ENCODE measurements at regions not wholly inside any gene's neighbourhood (a gene's known extent, or its start where the extent isn't known, plus 50 kb on each side); places are given as distances from the start of the nearest gene placed in this dataset.
"Not testable (repeated sequence)": the region's sequence is repeated elsewhere in the genome, so short reads cannot be mapped to it uniquely, and the experiment has no call there.

DNA sequence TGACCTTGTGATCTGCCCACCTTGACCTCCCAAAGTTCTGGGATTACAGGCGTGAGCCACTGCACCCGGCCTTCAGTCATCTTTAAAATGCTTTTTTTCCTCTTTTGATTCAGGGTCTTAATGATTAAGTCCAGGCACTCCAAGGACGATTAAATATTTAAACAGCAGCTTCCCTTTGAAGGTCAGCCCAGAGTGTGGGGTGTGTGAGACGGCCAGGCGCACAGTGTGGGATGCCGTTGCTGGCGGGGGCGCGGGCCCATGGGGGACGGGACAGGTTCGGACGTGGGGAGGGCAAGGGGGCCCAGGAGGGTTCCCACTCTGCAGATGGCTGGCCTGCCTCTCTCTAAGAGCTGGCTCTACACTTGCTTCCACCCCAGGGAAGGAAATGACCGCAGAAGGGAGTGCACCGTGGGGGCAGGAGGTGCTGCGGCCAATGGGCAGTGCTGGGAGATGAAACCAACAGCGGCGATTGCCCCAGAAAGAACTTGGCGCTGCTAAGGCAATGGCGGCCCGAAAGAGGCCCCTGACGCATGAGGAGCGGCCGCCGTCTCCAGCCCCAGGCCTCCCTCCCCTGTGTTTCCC, 4445.7 kb upstream of the TPTE start:
- not testable (repeated sequence) for H3K9me3 ChIP-seq (ENCODE audit: control insufficient read depth in 2 of 2, insufficient read depth in 1 of 2, low read length in 1 of 2); H3K4me3 ChIP-seq (ENCODE audit: low read length in 2 of 2); H3K27me3 ChIP-seq (ENCODE audit: control insufficient read depth in 2 of 2, insufficient read depth in 1 of 2, low read length in 1 of 2); H3K27ac ChIP-seq (ENCODE audit: low read depth in 1 of 2, low read length in 1 of 2); H3K4me1 ChIP-seq (ENCODE audit: control insufficient read depth in 2 of 2, insufficient read depth in 2 of 2, low read length in 2 of 2); H3K36me3 ChIP-seq (ENCODE audit: control insufficient read depth in 2 of 2, insufficient read depth in 2 of 2, low read length in 1 of 2); DNase-seq (ENCODE audit: low read depth in 6 of 9, low spot score in 9 of 9)
- no CpG with 5 or more reads among the region's 24 CpGs for WGBS

GRCh38 chr21:6077358-6077757, 4444.0 kb upstream of the TPTE start:
- not testable (repeated sequence) for H3K27ac ChIP-seq (ENCODE audit: low read depth in 1 of 2, low read length in 1 of 2); H3K27me3 ChIP-seq (ENCODE audit: control insufficient read depth in 2 of 2, insufficient read depth in 1 of 2, low read length in 1 of 2); H3K9me3 ChIP-seq (ENCODE audit: control insufficient read depth in 2 of 2, insufficient read depth in 1 of 2, low read length in 1 of 2); DNase-seq (ENCODE audit: low read depth in 6 of 9, low spot score in 9 of 9); H3K4me1 ChIP-seq (ENCODE audit: control insufficient read depth in 2 of 2, insufficient read depth in 2 of 2, low read length in 2 of 2); H3K36me3 ChIP-seq (ENCODE audit: control insufficient read depth in 2 of 2, insufficient read depth in 2 of 2, low read length in 1 of 2); H3K4me3 ChIP-seq (ENCODE audit: low read length in 2 of 2)
- no CpG with 5 or more reads among the region's 12 CpGs for WGBS

DNA sequence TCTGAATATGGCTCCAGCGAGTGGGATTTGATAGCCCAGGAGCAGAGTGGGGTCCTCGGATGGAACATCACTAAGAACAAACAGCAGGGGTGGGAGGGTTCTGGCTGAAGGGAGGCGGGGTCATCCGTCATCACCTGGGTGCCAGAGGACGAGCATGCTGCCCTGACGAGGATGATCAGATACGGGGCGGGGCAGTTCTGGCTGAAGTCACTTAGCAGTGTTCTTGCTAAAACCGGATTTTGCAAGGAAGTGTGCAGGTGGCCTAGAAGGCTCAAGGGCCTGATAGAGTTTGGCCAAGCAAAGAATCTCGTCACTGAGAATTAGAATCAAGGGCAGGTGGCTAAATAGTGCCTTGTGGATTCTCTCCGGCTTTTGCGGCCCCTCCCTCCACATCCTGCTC, 4442.5 kb upstream of the TPTE start:
- not testable (repeated sequence) for H3K27me3 ChIP-seq (ENCODE audit: control insufficient read depth in 2 of 2, insufficient read depth in 1 of 2, low read length in 1 of 2); DNase-seq (ENCODE audit: low read depth in 6 of 9, low spot score in 9 of 9); H3K27ac ChIP-seq (ENCODE audit: low read depth in 1 of 2, low read length in 1 of 2); H3K9me3 ChIP-seq (ENCODE audit: control insufficient read depth in 2 of 2, insufficient read depth in 1 of 2, low read length in 1 of 2); H3K4me1 ChIP-seq (ENCODE audit: control insufficient read depth in 2 of 2, insufficient read depth in 2 of 2, low read length in 2 of 2); H3K36me3 ChIP-seq (ENCODE audit: control insufficient read depth in 2 of 2, insufficient read depth in 2 of 2, low read length in 1 of 2); H3K4me3 ChIP-seq (ENCODE audit: low read length in 2 of 2)
- WGBS = no CpG with 5 or more reads among the region's 12 CpGs

GRCh38 chr21:6080941-6081655, 4440.3 kb upstream of the TPTE start:
- H3K36me3 ChIP-seq (ENCODE audit: control insufficient read depth in 2 of 2, insufficient read depth in 2 of 2, low read length in 1 of 2); H3K27ac ChIP-seq (ENCODE audit: low read depth in 1 of 2, low read length in 1 of 2); H3K4me3 ChIP-seq (ENCODE audit: low read length in 2 of 2); DNase-seq (ENCODE audit: low read depth in 6 of 9, low spot score in 9 of 9); H3K4me1 ChIP-seq (ENCODE audit: control insufficient read depth in 2 of 2, insufficient read depth in 2 of 2, low read length in 2 of 2); H3K27me3 ChIP-seq (ENCODE audit: control insufficient read depth in 2 of 2, insufficient read depth in 1 of 2, low read length in 1 of 2); H3K9me3 ChIP-seq (ENCODE audit: control insufficient read depth in 2 of 2, insufficient read depth in 1 of 2, low read length in 1 of 2): not testable (repeated sequence)
- no CpG with 5 or more reads among the region's 34 CpGs for WGBS

GRCh38 chr21:6082166-6082565, 4439.2 kb upstream of the TPTE start:
- not testable (repeated sequence) for H3K4me1 ChIP-seq (ENCODE audit: control insufficient read depth in 2 of 2, insufficient read depth in 2 of 2, low read length in 2 of 2); H3K27me3 ChIP-seq (ENCODE audit: control insufficient read depth in 2 of 2, insufficient read depth in 1 of 2, low read length in 1 of 2); H3K27ac ChIP-seq (ENCODE audit: low read depth in 1 of 2, low read length in 1 of 2); H3K9me3 ChIP-seq (ENCODE audit: control insufficient read depth in 2 of 2, insufficient read depth in 1 of 2, low read length in 1 of 2); H3K4me3 ChIP-seq (ENCODE audit: low read length in 2 of 2); H3K36me3 ChIP-seq (ENCODE audit: control insufficient read depth in 2 of 2, insufficient read depth in 2 of 2, low read length in 1 of 2); DNase-seq (ENCODE audit: low read depth in 6 of 9, low spot score in 9 of 9)
- no CpG with 5 or more reads among the region's 12 CpGs for WGBS

DNA sequence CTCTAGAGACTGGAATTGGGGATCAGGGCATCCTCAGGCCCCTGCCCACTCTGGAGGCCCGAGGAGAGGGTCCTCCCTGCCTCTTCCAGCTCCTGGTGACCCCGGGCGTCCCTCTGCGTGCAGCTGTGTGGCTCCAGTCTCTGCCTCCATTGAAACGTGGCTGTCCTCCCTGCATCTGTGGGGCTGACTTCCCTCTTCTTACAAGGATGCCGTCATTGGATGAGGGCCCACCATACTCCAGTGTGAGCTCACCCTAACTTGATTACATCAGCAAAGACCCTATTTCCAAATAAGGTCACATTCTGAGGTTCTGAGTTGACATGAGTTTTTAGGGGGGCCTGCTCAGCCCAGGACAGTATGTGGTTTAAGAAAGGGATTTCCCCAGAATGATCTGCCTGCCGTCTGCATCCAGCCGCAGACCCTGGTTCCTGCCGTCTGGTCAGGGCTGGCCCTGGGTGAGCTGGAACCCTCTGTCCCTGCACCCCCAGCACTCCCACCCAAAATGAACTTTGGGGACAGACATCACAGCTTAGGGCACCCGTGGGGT, 4437.7 kb upstream of the TPTE start:
- H3K4me3 ChIP-seq (ENCODE audit: low read length in 2 of 2); H3K4me1 ChIP-seq (ENCODE audit: control insufficient read depth in 2 of 2, insufficient read depth in 2 of 2, low read length in 2 of 2); H3K27ac ChIP-seq (ENCODE audit: low read depth in 1 of 2, low read length in 1 of 2); H3K9me3 ChIP-seq (ENCODE audit: control insufficient read depth in 2 of 2, insufficient read depth in 1 of 2, low read length in 1 of 2); DNase-seq (ENCODE audit: low read depth in 6 of 9, low spot score in 9 of 9); H3K27me3 ChIP-seq (ENCODE audit: control insufficient read depth in 2 of 2, insufficient read depth in 1 of 2, low read length in 1 of 2); H3K36me3 ChIP-seq (ENCODE audit: control insufficient read depth in 2 of 2, insufficient read depth in 2 of 2, low read length in 1 of 2): not testable (repeated sequence)
- WGBS = no CpG with 5 or more reads among the region's 10 CpGs

DNA sequence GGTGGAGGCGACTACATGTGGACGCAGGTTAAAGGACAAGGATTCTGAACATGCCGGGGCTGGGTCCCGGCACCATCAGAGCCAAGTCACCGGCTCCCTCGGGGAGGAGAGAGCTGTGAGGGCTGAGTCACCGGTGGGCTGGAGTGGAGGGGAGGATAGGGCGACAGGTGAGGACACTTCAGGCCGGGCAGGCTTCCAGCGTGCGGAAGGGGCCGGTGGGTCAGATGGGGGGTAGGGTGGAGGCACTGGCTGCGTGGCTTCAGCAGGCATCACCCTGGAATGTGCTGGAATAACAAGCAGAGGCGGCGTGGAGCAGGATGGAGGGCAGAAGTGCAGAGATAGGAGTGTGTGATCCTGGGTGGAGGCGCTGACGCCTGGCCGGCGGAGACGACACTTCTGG, 4435.3 kb upstream of the TPTE start:
- H3K9me3 ChIP-seq (ENCODE audit: control insufficient read depth in 2 of 2, insufficient read depth in 1 of 2, low read length in 1 of 2); H3K4me3 ChIP-seq (ENCODE audit: low read length in 2 of 2); DNase-seq (ENCODE audit: low read depth in 6 of 9, low spot score in 9 of 9); H3K36me3 ChIP-seq (ENCODE audit: control insufficient read depth in 2 of 2, insufficient read depth in 2 of 2, low read length in 1 of 2); H3K4me1 ChIP-seq (ENCODE audit: control insufficient read depth in 2 of 2, insufficient read depth in 2 of 2, low read length in 2 of 2); H3K27ac ChIP-seq (ENCODE audit: low read depth in 1 of 2, low read length in 1 of 2); H3K27me3 ChIP-seq (ENCODE audit: control insufficient read depth in 2 of 2, insufficient read depth in 1 of 2, low read length in 1 of 2): not testable (repeated sequence)
- 96% methylated on average over 4 of the region's 20 CpGs for WGBS

DNA sequence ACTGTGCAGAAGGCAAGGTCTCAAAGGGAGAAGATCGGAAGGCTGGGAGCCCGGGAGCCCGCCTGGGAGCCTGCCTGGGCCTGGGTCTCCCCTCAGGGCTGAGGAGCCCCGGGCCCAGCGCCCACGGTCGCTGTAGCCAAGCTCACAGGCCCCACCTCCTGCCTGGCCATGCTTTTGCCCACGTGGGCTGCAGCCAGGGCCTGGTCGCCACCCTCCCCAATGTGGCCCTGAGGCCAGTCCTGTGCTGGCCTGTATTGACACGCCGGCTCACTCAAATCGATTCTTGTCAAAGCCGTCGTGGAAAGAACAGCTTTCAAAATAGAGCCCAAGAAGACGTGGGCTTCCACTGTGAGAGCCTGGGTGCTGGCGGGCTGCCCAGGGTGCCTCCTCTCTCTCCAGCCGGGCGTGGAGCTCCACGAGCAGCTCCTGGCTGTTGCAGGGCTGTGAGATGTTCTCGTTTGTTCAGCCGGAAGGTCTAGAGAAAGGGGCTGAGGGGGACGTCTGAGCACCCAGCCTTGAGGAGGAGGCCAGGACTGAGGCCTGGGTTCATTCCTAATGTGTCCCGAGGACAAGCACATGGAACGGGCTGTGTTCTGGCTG, 4433.7 kb upstream of the TPTE start:
- DNase-seq (ENCODE audit: low read depth in 6 of 9, low spot score in 9 of 9); H3K9me3 ChIP-seq (ENCODE audit: control insufficient read depth in 2 of 2, insufficient read depth in 1 of 2, low read length in 1 of 2); H3K4me1 ChIP-seq (ENCODE audit: control insufficient read depth in 2 of 2, insufficient read depth in 2 of 2, low read length in 2 of 2); H3K27ac ChIP-seq (ENCODE audit: low read depth in 1 of 2, low read length in 1 of 2); H3K4me3 ChIP-seq (ENCODE audit: low read length in 2 of 2); H3K36me3 ChIP-seq (ENCODE audit: control insufficient read depth in 2 of 2, insufficient read depth in 2 of 2, low read length in 1 of 2); H3K27me3 ChIP-seq (ENCODE audit: control insufficient read depth in 2 of 2, insufficient read depth in 1 of 2, low read length in 1 of 2): not testable (repeated sequence)
- no CpG with 5 or more reads among the region's 24 CpGs for WGBS

DNA sequence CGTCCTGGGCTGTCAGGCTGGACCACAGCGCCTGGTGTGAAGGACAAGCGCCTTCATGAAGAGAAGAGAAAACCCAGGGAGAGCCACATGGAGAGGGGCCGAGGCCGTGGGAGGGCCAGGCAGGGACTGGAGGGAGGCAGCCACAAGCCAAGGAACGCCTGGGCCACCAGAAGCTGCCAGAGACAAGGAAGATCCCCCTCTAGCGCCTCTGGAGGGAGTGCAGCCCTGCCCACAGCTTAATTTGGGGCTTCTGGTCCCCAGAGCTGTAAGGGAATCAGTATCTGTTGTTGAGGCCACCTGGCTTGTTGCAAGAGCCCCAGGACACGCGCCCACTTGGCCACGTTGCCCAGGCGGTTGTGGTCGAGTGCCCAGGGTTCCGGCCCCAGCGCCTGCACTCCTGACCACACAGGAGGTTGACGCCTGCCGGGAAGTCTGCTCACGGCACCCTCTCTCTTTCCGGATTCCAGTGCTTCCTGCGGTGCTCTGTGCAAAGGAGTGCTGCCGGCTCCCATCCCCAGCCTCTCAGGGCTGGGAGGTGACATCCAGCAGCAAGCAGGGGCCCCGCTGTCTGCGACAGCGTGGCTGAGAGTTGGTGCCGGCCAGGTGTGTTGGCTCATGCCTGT, 4431.0 kb upstream of the TPTE start:
- WGBS = no CpG with 5 or more reads among the region's 24 CpGs
- H3K4me1 ChIP-seq (ENCODE audit: control insufficient read depth in 2 of 2, insufficient read depth in 2 of 2, low read length in 2 of 2) = not testable (repeated sequence)

More for the DNA sequence above, 4431.0 kb upstream of the TPTE start:
- not testable (repeated sequence) for H3K4me3 ChIP-seq (ENCODE audit: low read length in 2 of 2); H3K9me3 ChIP-seq (ENCODE audit: control insufficient read depth in 2 of 2, insufficient read depth in 1 of 2, low read length in 1 of 2); H3K36me3 ChIP-seq (ENCODE audit: control insufficient read depth in 2 of 2, insufficient read depth in 2 of 2, low read length in 1 of 2); DNase-seq (ENCODE audit: low read depth in 6 of 9, low spot score in 9 of 9); H3K27me3 ChIP-seq (ENCODE audit: control insufficient read depth in 2 of 2, insufficient read depth in 1 of 2, low read length in 1 of 2); H3K27ac ChIP-seq (ENCODE audit: low read depth in 1 of 2, low read length in 1 of 2)

All from thymus (tissue), 11 donors.